ENCODE measurements at regions not wholly inside any gene's neighbourhood (a gene's known extent, or its start where the extent isn't known, plus 50 kb on each side); places are given as distances from the start of the nearest gene placed in this dataset.

- TF ChIP-seq CTCF (IDR thresholded peaks at IDR 0.05; ENCODE audit: low read depth, low read length) (no peak), EZH2phosphoT487 (IDR thresholded peaks at IDR 0.05; ENCODE audit: low read depth) (no peak)
Measured at GRCh38 chr15:75136118-75136517, 65.6 kb upstream of the C15orf39 start.
